Glomerular visceral epithelial cell (primary cell): ENCODE measurements at regions not wholly inside any gene's neighbourhood (a gene's known extent, or its start where the extent isn't known, plus 50 kb on each side); places are given as distances from the start of the nearest gene placed in this dataset.
"Not testable (repeated sequence)": the region's sequence is repeated elsewhere in the genome, so short reads cannot be mapped to it uniquely, and the experiment has no call there.

Source experiments
- DNase-seq: peaks from one replicate; pipeline ENCODE4 v3.0.0-alpha.2; 2016; ENCODE audit errors: extremely low spot score

- DNase-seq, result no peak
Measured at GRCh38 chr10:90180886-90181691, 479.7 kb downstream of the KIF20B start.

DNA sequence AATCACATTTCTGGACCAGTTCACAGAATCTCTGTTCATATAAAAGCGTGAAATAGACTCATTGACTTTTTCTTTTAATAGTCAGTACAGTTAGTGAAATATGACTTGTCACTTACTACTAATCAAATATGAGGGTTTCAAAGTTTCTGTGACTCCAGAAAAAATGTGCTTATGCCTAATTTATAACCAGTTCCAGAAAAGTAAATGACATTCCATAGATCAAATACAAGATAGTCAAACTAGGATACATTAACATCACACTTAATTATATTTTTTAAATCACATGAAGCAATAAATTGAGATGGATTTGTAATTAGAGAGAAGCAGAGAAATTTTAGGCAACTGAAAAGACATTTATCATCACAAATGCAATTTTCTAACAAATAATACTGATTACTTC lies 491.4 kb downstream of the KIF20B start:
- no peak for DNase-seq

DNA sequence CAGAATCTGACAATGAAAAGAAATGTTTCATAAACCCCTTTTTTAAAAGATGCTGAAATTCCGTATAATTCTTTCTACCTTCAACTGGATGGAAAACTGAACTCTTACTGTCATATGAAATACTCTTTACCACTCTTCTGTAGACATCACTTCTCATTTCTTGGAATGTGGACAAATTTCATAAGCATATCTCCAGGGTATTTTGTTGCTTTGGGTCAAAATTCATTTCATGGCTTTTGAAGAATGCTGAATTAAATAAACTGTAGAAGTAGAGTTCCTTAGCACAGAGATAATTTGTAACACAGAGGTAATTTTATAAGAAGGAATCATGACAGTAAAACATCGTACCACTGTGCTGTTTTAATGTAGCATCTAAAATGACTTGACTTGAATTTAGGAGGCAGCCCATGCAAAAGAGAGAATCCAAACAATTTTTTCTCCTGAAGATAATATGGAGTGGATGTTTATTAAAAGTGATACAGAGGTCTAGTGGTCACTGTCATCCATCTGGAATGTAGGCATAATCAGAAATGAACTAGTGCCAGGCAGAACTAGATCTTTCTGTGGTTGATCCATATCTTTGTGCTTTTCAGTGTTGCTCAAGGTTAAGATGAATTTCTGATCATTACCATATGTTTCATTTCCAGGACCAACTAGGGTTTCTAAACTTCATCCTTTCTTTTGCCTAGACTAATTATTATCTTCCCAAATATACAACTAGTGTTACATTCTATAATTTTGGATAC lies 492.0 kb downstream of the KIF20B start:
- no peak for DNase-seq

- no peak for DNase-seq
Measured at GRCh38 chr10:90195288-90195840, 494.0 kb downstream of the KIF20B start.

GRCh38 chr10:90197766-90198165 lies 496.4 kb downstream of the KIF20B start:
- DNase-seq, result no peak

DNA sequence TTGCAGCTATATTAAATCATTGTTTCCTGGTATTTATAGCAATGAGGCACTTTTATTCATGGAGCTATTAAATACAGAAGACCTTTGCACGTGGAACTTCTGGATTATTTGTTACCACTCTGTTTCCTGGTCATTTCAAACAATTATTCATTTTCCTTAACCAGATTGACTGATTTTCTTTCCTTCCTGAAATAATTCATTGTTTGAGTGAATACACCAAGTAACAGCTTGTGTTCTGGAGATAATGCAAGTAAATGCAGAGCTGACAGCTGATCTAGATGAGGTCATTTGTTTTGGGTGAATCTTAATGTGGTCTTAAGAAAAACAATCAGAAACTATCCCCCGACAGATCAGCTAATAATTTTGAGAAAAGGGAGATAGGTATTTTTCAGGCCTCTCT lies 497.7 kb downstream of the KIF20B start:
- no peak for DNase-seq

DNA sequence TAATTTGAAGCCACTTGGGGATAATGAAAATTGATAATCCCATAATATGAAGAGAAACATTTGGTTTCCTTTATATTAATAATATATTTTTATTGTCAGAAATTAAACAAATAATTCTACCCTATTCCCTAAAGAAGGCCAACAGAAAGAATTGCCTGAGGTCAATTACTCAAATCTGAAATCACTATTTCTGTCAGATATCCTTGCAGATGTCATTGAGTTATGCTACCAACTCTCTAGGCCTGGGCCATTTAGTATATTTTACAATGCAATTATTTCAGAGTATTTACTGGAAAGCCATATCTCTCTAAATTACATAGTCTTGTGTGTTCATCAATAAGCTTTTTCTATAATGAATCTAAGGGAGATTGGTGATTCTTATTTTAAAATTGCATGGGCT lies 498.1 kb downstream of the KIF20B start:
- DNase-seq, result no peak

DNA sequence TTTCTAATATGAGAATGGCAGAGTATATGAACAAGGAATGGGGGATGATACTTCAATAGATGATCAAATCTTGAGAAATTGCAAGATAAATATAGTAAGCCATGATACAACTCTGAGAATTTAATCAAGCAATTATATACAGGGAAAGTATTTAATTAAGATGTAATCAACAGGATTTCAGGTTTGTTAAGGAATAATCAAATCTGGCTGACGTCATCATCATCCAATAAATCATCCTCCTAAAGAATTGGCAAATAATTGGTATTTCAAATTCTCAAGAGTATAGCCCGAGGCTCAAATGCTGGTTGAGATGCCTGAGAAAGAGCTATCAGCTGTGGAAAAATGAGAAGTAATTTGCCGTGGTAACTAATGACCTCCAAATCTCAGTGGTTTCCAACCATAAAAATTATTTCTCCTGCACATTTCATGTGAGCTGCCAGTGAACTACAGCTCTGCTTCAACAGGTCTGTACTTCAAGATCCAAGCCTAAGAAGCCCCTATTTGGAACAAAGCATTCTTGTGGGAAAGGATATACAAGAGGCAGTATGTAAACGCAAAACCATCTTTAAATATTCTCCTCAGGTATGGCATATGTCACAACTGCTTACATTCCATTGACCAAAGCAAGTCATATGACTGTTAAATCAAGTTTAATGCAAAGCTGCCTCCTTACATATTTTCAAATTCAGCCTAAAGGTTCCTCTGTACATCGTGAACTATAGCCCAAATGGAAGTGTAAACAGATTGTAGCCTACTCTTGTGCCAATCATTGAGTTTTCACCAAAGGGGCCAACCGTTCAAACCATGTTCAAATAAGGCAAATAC lies 503.0 kb downstream of the KIF20B start:
- no peak for DNase-seq

- no peak for DNase-seq
Measured at GRCh38 chr10:90204956-90205314, 503.5 kb downstream of the KIF20B start.

GRCh38 chr10:90205340-90205739 lies 503.9 kb downstream of the KIF20B start:
- DNase-seq, result no peak

DNA sequence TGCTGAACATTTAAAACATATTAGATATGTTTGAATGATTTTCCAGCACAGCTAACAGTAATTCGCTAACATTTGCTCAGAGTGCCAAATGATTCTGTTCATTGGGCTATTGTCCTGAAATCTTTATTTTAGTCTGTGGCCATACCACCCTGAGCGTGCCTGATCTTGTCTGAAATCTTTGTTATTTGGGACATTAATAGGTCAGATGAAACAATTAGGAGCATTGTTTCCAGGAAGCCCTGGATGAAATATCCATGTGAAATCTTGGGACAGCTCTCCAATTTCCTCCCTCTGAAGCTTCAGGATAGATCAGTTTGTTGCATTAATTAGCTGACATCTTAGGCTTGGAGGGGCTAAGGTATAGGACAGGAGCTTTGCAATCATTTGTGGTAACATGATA lies 512.0 kb downstream of the KIF20B start:
- DNase-seq, result no peak

GRCh38 chr10:90218846-90219245 lies 517.5 kb downstream of the KIF20B start:
- no peak for DNase-seq

GRCh38 chr10:90222372-90222771 lies 521.0 kb downstream of the KIF20B start:
- DNase-seq, result peak; percentile 60

DNA sequence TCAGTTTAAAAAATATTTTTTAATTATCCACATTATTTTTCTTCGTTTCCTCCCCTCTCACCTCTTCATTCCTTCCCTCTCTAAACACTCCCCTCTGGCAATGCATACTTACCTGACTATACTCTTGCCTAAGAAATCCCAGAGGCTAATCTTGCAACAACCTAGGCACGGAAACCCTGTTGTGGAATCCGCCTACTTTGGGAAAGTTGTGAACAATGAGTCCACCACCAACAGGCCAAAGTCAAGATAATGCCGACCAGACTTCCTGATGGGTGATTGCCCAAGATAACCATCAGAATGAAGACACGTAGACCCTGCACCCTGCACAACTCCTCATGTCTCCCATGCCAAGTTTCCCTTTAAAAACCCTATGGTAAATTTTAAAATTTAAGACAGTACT lies 521.5 kb downstream of the KIF20B start:
- no peak for DNase-seq

GRCh38 chr10:90224791-90225566 lies 523.6 kb downstream of the KIF20B start:
- DNase-seq, result no peak

GRCh38 chr10:90226517-90226916 lies 525.1 kb downstream of the KIF20B start:
- no peak for DNase-seq

- peak; percentile 80 for DNase-seq
Measured at GRCh38 chr10:90227217-90227656, 525.8 kb downstream of the KIF20B start.

GRCh38 chr10:90227786-90228185 lies 526.4 kb downstream of the KIF20B start:
- DNase-seq, result no peak

DNA sequence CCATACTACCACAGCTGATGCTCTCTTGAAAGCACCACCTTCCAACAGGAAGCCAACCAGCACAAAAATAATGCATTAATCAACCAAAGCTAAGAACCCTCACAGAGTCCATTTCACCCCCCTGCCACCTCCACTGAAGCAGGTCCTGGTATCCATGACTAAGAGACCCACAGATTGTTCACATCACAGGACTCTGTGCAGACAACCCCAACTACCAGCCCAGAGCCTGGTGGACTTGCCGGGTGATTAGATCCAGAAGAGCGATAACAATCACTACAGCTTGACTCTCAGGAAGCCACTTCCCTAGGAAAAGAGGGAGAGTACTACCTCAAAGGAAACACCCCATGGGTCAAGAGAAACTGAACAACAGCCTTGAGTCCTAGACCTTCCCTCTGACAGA lies 528.1 kb downstream of the KIF20B start:
- peak; percentile 15 for DNase-seq

GRCh38 chr10:90233805-90234204 lies 532.4 kb downstream of the KIF20B start:
- not testable (repeated sequence) for DNase-seq

DNA sequence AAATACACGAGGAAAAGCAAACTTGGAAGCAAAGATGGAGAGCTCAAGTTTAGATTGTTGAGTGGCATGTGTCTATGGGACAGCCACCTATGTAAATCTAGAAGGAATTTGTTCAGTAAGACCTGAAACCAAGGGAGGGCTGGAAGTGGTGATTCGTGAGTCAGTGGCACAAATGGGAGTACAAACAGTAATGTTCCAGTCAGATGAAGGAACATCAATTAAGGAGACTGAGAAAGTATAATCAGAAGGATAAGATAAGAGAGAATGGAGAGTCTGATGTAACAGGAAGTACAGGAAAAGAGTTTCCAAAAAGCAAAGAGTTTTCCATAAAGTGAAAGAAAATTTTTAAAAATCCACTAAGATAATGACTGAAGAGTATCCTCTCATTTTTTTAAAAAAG lies 544.2 kb downstream of the KIF20B start:
- no peak for DNase-seq
